Gastrocnemius medialis (tissue), 4 donors: ENCODE measurements at regions not wholly inside any gene's neighbourhood (a gene's known extent, or its start where the extent isn't known, plus 50 kb on each side); places are given as distances from the start of the nearest gene placed in this dataset.
"Not testable (repeated sequence)": the region's sequence is repeated elsewhere in the genome, so short reads cannot be mapped to it uniquely, and the experiment has no call there.

Experiments
- ATAC-seq, 2 donors: fragments of 150-250 bp; one replicate each; pipeline ENCODE4 v1.9.1; 2016
- DNase-seq, 2 donors: peaks; one replicate each; pipeline ENCODE4 v3.0.0-alpha.2; 2019
- H3K27ac ChIP-seq, 4 donors: fragments of 200-600 bp; sonication (generic); 1 replicate in 1 of 4; 2 replicates in 3 of 4; pipeline ENCODE4 v1.5.1; 2016 to 2018; ENCODE audit warnings: mild to moderate bottlenecking in 2 of 4, moderate library complexity in 1 of 4
- H3K27me3 ChIP-seq, 3 donors: fragments of 200-600 bp; sonication (generic) in 2 of 3; 1 replicate in 1 of 3; 2 replicates in 2 of 3; pipeline versions ENCODE4 v1.5.1 to v1.6.0; 2016 to 2019; ENCODE audit warnings: mild to moderate bottlenecking in 1 of 3, moderate library complexity in 1 of 3
- H3K36me3 ChIP-seq, 2 donors: fragments of 200-600 bp; sonication (generic) in 1 of 2; one replicate each; pipeline ENCODE4 v1.5.1; 2017 to 2018
- H3K4me1 ChIP-seq, 2 donors: fragments of 200-600 bp; sonication (generic) in 1 of 2; one replicate each; pipeline ENCODE4 v1.5.1; 2016 to 2017; ENCODE audit warnings: mild to moderate bottlenecking in 2 of 2
- H3K4me3 ChIP-seq, 4 donors: fragments of 200-600 bp; sonication (generic) in 3 of 4; 1 replicate in 1 of 4; 2 replicates in 3 of 4; pipeline ENCODE4 v1.5.1; 2016 to 2019; ENCODE audit warnings: mild to moderate bottlenecking in 2 of 4
- H3K9me3 ChIP-seq, 3 donors: fragments of 200-600 bp; sonication (generic) in 2 of 3; 1 replicate in 1 of 3; 2 replicates in 2 of 3; pipeline ENCODE4 v1.5.1; 2016 to 2019
- CTCF ChIP-seq, 5 experiments: fragments of 450-650 bp in 3 of 5; fragments of 200-600 bp in 2 of 5; sonication (generic) in 2 of 5; IDR thresholded peaks in 4 of 5; conservative IDR thresholded peaks in 1 of 5; 1 replicate in 4 of 5; 2 replicates in 1 of 5; pipeline ENCODE4 v1.5.1; 2016 to 2019; ENCODE audit warnings: antibody characterized with exemption in 5 of 5, mild to moderate bottlenecking in 3 of 5, moderate library complexity in 3 of 5
- POLR2A ChIP-seq, 2 donors: fragments of 450-650 bp; IDR thresholded peaks; one replicate each; pipeline ENCODE4 v1.6.1; 2017; ENCODE audit warnings: antibody characterized with exemption in 2 of 2, mild to moderate bottlenecking in 2 of 2, moderate library complexity in 2 of 2
- in situ Hi-C, 4 donors: fragments of 200-750 bp; cut with MboI; loops; one replicate each; pipeline versions ENCODE4 v1.15.0 to v1.8.0; 2017; ENCODE audit warnings: low sequenced_read_pairs in 4 of 4
- intact Hi-C: fragments of 100-400 bp; cut with DNase I; formaldehyde crosslinking; loops from one replicate; pipeline ENCODE4 v1.15.1; 2023; ENCODE audit warnings: low total_unique reads

GRCh38 chr9:87386490-87387025 lies 111.1 kb upstream of the DAPK1 start:
- Histone ChIP-seq H3K27me3 (no peaks in the 10 kb centered on the region), H3K4me3 (no peak overlapping the region), H3K27ac (no peak overlapping the region), H3K36me3 (no peaks in the 10 kb centered on the region), H3K9me3 (no peaks in the 10 kb centered on the region), H3K4me1 (no peaks in the 10 kb centered on the region)
- in situ Hi-C loops: no loop called here
- ATAC-seq (no peak), DNase-seq (no peak)
- no peak for TF ChIP-seq POLR2A (IDR thresholded peaks at IDR 0.05)
- no peak for TF ChIP-seq CTCF (IDR thresholded peaks at IDR 0.05 in 4 of 5, conservative IDR thresholded peaks at IDR 0.05 in 1 of 5)
- intact Hi-C loops: no loop called here

- TF ChIP-seq CTCF (IDR thresholded peaks at IDR 0.05 in 4 of 5, conservative IDR thresholded peaks at IDR 0.05 in 1 of 5) (no peak), POLR2A (IDR thresholded peaks at IDR 0.05) (no peak)
These were observed 110.2 kb upstream of the DAPK1 start for GRCh38 chr9:87387351-87388011.

GRCh38 chr9:87388708-87389107 lies 109.0 kb upstream of the DAPK1 start:
- ATAC-seq, H3K36me3 ChIP-seq, intact Hi-C loops, H3K9me3 ChIP-seq, H3K4me1 ChIP-seq, H3K27ac ChIP-seq, H3K4me3 ChIP-seq, DNase-seq, H3K27me3 ChIP-seq, in situ Hi-C loops: not testable (repeated sequence)

More at GRCh38 chr9:87387351-87388011, 110.2 kb upstream of the DAPK1 start:
- no peaks in the 10 kb centered on the region for H3K36me3 ChIP-seq
- H3K4me1 ChIP-seq: no peaks in the 10 kb centered on the region
- no peaks in the 10 kb centered on the region for H3K27me3 ChIP-seq
- DNase-seq: no peak
- H3K9me3 ChIP-seq: no peaks in the 10 kb centered on the region
- intact Hi-C loops: no loop called here
- ATAC-seq: no peak
- H3K4me3 ChIP-seq: no peak overlapping the region
- no peak overlapping the region for H3K27ac ChIP-seq
- in situ Hi-C loops: no loop called here

- TF ChIP-seq CTCF (IDR thresholded peaks at IDR 0.05 in 4 of 5, conservative IDR thresholded peaks at IDR 0.05 in 1 of 5): no peak
- TF ChIP-seq POLR2A (IDR thresholded peaks at IDR 0.05): no peak
- Histone ChIP-seq H3K36me3 (no peaks in the 10 kb centered on the region), H3K27ac (no peak overlapping the region), H3K4me3 (no peak overlapping the region), H3K9me3 (no peaks in the 10 kb centered on the region), H3K4me1 (no peaks in the 10 kb centered on the region), H3K27me3 (no peaks in the 10 kb centered on the region)
- DNase-seq: no peak
- in situ Hi-C loops: no loop called here
- intact Hi-C loops: no loop called here
- ATAC-seq: no peak
These were observed 107.7 kb upstream of the DAPK1 start for GRCh38 chr9:87389936-87390335.

GRCh38 chr9:87390361-87390760 lies 107.3 kb upstream of the DAPK1 start:
- Histone ChIP-seq H3K9me3 (no peaks in the 10 kb centered on the region), H3K36me3 (no peaks in the 10 kb centered on the region), H3K4me3 (no peak overlapping the region), H3K27ac (no peak overlapping the region), H3K27me3 (no peaks in the 10 kb centered on the region), H3K4me1 (no peaks in the 10 kb centered on the region)
- intact Hi-C loops (no loop called here), in situ Hi-C loops (no loop called here)
- TF ChIP-seq POLR2A (IDR thresholded peaks at IDR 0.05) (no peak), CTCF (IDR thresholded peaks at IDR 0.05 in 4 of 5, conservative IDR thresholded peaks at IDR 0.05 in 1 of 5) (no peak)
- ATAC-seq: no peak
- no peak for DNase-seq
